ENCODE measurements at regions not wholly inside any gene's neighbourhood (a gene's known extent, or its start where the extent isn't known, plus 50 kb on each side); places are given as distances from the start of the nearest gene placed in this dataset.
"Not testable (repeated sequence)": the region's sequence is repeated elsewhere in the genome, so short reads cannot be mapped to it uniquely, and the experiment has no call there.

GRCh38 chr10:51006686-51007085 lies 67.6 kb upstream of the PRKG1 start:
- no peaks in the 10 kb centered on the region for H3K36me3 ChIP-seq (ENCODE audit: control insufficient read depth, insufficient read depth, low read length)

DNA sequence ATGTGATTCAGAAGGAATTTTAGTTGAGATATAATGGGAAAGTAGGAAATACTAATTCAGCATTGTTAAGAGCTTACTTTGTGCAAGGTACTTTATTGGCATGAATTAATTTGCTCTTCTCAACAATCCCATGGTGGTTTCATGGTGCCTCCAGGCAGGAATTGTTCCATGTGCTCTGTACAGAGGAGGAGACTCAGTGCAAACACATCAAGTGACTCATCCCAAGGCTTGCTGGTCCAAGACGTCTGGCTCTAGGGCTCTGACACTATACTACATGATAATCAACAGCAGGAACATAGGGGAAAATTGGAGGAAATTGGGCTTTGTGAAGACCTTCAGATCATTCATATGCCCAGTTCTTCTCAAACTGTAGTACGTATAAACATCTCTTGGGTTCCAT lies 66.5 kb upstream of the PRKG1 start:
- Histone ChIP-seq H3K27me3 (ENCODE audit: control insufficient read depth, insufficient read depth, low read length) (no peaks in the 10 kb centered on the region), H3K4me3 (ENCODE audit: low read depth, low read length) (no peak overlapping the region), H3K36me3 (ENCODE audit: control insufficient read depth, insufficient read depth, low read length) (no peaks in the 10 kb centered on the region)
- TF ChIP-seq, protein P1, sequence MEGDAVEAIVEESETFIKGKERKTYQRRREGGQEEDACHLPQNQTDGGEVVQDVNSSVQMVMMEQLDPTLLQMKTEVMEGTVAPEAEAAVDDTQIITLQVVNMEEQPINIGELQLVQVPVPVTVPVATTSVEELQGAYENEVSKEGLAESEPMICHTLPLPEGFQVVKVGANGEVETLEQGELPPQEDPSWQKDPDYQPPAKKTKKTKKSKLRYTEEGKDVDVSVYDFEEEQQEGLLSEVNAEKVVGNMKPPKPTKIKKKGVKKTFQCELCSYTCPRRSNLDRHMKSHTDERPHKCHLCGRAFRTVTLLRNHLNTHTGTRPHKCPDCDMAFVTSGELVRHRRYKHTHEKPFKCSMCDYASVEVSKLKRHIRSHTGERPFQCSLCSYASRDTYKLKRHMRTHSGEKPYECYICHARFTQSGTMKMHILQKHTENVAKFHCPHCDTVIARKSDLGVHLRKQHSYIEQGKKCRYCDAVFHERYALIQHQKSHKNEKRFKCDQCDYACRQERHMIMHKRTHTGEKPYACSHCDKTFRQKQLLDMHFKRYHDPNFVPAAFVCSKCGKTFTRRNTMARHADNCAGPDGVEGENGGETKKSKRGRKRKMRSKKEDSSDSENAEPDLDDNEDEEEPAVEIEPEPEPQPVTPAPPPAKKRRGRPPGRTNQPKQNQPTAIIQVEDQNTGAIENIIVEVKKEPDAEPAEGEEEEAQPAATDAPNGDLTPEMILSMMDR (IDR thresholded peaks at IDR 0.05; ENCODE audit: insufficient read depth, low read length, poor library complexity, severe bottlenecking), result no peak
- DNase-seq (ENCODE audit: low read depth), result no peak

More at GRCh38 chr10:51006686-51007085, 67.6 kb upstream of the PRKG1 start:
- no peaks in the 10 kb centered on the region for H3K27me3 ChIP-seq (ENCODE audit: control insufficient read depth, insufficient read depth, low read length)
- no peak for DNase-seq (ENCODE audit: low read depth)
- TF ChIP-seq, protein P1 (IDR thresholded peaks at IDR 0.05; ENCODE audit: insufficient read depth, low read length, poor library complexity, severe bottlenecking), result no peak
- H3K4me3 ChIP-seq (ENCODE audit: low read depth, low read length), result no peak overlapping the region

- H3K27me3 ChIP-seq (ENCODE audit: control insufficient read depth, insufficient read depth, low read length), result no peaks in the 10 kb centered on the region
- no peak overlapping the region for H3K4me3 ChIP-seq (ENCODE audit: low read depth, low read length)
- H3K36me3 ChIP-seq (ENCODE audit: control insufficient read depth, insufficient read depth, low read length), result no peaks in the 10 kb centered on the region
These were observed 65.9 kb upstream of the PRKG1 start for GRCh38 chr10:51008346-51008745.

DNA sequence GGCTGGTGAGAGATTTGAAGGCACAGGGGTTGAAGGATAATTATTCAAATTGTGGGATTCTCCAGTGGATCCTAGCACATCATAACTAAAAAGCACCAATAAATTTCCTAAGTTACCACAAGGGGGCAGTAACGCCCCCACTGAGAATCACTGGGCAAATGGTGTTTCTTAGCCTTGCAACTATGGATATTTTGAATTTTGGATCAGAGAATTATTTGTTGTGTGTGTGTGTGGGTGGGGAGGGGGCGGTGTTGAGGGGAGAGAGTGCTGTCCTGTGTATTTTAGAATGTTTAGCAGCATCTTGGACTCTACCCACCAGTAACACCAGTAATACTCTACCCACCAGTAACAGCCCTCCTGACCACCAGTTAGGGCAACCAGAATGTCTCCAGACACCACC lies 63.3 kb upstream of the PRKG1 start:
- H3K36me3 ChIP-seq (ENCODE audit: control insufficient read depth, insufficient read depth, low read length), result no peaks in the 10 kb centered on the region
- no peaks in the 10 kb centered on the region for H3K27me3 ChIP-seq (ENCODE audit: control insufficient read depth, insufficient read depth, low read length)
- no peak overlapping the region for H3K4me3 ChIP-seq (ENCODE audit: low read depth, low read length)
- DNase-seq (ENCODE audit: low read depth), result no peak
- TF ChIP-seq, protein P1 (IDR thresholded peaks at IDR 0.05; ENCODE audit: insufficient read depth, low read length, poor library complexity, severe bottlenecking), result peak; percentile 75

More at GRCh38 chr10:51008346-51008745, 65.9 kb upstream of the PRKG1 start:
- DNase-seq (ENCODE audit: low read depth), result no peak
- TF ChIP-seq, protein P1 (IDR thresholded peaks at IDR 0.05; ENCODE audit: insufficient read depth, low read length, poor library complexity, severe bottlenecking), result no peak

GRCh38 chr10:51012073-51012472 lies 62.2 kb upstream of the PRKG1 start:
- no peaks in the 10 kb centered on the region for H3K36me3 ChIP-seq (ENCODE audit: control insufficient read depth, insufficient read depth, low read length)
- no peaks in the 10 kb centered on the region for H3K27me3 ChIP-seq (ENCODE audit: control insufficient read depth, insufficient read depth, low read length)
- no peak overlapping the region for H3K4me3 ChIP-seq (ENCODE audit: low read depth, low read length)
- DNase-seq (ENCODE audit: low read depth), result no peak
- TF ChIP-seq, protein P1 (IDR thresholded peaks at IDR 0.05; ENCODE audit: insufficient read depth, low read length, poor library complexity, severe bottlenecking), result no peak

DNA sequence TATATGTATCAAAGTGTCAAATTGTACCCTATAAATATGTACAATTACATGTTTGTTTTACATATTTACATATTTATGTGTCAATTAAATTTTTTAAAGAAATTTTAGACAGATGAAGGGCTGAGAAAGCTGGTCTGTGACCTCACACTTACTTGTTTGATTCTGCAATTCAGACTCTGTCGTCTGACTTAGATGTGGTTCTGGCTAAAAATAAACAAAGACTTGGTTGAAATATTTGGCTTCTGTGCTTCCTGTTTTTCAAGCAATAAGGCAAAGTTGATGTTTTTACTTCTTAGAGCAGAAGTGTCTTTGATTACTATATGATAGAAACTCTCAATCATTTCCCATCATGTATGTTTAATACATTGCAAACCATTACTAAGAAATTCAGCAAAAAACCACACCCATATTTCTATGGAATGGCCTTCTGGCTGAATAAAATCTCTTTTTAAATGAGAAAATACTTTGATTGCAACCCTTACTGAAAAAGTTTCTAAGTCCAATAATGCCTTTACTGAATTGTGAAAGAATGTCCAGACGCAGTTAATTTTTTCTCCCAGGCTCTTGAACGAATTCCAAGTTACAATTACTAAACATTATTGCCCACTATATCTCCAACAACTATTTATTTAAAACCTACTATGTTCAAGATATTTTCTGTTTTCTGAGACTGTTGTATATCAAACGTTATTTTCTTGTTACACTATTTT lies 59.5 kb upstream of the PRKG1 start:
- TF ChIP-seq, protein P1 (IDR thresholded peaks at IDR 0.05; ENCODE audit: insufficient read depth, low read length, poor library complexity, severe bottlenecking), result no peak
- Histone ChIP-seq H3K4me3 (ENCODE audit: low read depth, low read length) (no peak overlapping the region), H3K36me3 (ENCODE audit: control insufficient read depth, insufficient read depth, low read length) (no peaks in the 10 kb centered on the region), H3K27me3 (ENCODE audit: control insufficient read depth, insufficient read depth, low read length) (no peaks in the 10 kb centered on the region)
- DNase-seq (ENCODE audit: low read depth), result no peak

- not testable (repeated sequence) for H3K4me3 ChIP-seq (ENCODE audit: low read depth, low read length); H3K36me3 ChIP-seq (ENCODE audit: control insufficient read depth, insufficient read depth, low read length); DNase-seq (ENCODE audit: low read depth); H3K27me3 ChIP-seq (ENCODE audit: control insufficient read depth, insufficient read depth, low read length)
These were observed 58.9 kb upstream of the PRKG1 start for GRCh38 chr10:51015390-51015754.

Measured in kidney epithelial cell (primary cell).